ENCODE measurements at regions not wholly inside any gene's neighbourhood (a gene's known extent, or its start where the extent isn't known, plus 50 kb on each side); places are given as distances from the start of the nearest gene placed in this dataset.

DNA sequence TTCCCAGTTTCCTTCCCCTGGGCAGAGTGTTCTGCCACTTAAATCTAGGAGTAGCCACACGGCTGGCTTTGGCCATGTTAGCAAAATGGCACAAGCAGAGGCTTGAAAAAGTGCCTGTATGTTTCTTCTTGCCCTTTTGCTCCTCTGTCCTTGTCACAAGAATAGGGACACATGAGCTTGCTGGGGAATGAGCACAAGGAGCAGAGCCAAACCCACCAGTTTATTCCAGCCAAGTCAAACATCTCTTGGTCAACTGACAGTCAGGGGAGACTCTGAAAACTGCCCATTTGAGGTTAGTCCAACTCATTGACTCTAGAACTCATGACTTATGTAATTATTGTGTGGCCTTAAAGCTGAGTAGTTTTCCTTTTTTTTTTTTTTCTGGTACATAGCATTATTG is 739.7 kb upstream of the FZD8 start:
- no peaks in the 10 kb centered on the region for H3K9me3 ChIP-seq (ENCODE audit: control insufficient read depth, insufficient read depth, low read length)
- H3K27me3 Mint-ChIP-seq (ENCODE audit: low read depth in 2 of 2): no peaks in the 10 kb centered on the region
- 0% methylated on average over 1 of the region's 1 CpG for WGBS (ENCODE audit: insufficient coverage)
- no peaks in the 10 kb centered on the region for H3K36me3 Mint-ChIP-seq
- DNase-seq (no peak), ATAC-seq (no peak)
- H3K27me3 ChIP-seq (ENCODE audit: control insufficient read depth, insufficient read depth, low read length): no peaks in the 10 kb centered on the region
- peaks cover 0 to 12% of the 10 kb centered on the region in 2 donors for H3K4me1 Mint-ChIP-seq
- intact Hi-C loops (cut with micrococcal nuclease): no loop called here
- no peak overlapping the region for H3K27ac Mint-ChIP-seq
- H3K36me3 ChIP-seq (ENCODE audit: control insufficient read depth, insufficient read depth, low read length): no peaks in the 10 kb centered on the region
- H3K4me3 Mint-ChIP-seq: no peak overlapping the region
- no peak overlapping the region for H3K27ac ChIP-seq (ENCODE audit: low read length)
- TF ChIP-seq, protein P1, sequence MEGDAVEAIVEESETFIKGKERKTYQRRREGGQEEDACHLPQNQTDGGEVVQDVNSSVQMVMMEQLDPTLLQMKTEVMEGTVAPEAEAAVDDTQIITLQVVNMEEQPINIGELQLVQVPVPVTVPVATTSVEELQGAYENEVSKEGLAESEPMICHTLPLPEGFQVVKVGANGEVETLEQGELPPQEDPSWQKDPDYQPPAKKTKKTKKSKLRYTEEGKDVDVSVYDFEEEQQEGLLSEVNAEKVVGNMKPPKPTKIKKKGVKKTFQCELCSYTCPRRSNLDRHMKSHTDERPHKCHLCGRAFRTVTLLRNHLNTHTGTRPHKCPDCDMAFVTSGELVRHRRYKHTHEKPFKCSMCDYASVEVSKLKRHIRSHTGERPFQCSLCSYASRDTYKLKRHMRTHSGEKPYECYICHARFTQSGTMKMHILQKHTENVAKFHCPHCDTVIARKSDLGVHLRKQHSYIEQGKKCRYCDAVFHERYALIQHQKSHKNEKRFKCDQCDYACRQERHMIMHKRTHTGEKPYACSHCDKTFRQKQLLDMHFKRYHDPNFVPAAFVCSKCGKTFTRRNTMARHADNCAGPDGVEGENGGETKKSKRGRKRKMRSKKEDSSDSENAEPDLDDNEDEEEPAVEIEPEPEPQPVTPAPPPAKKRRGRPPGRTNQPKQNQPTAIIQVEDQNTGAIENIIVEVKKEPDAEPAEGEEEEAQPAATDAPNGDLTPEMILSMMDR (IDR thresholded peaks at IDR 0.05): no peak
- H3K9me3 Mint-ChIP-seq: peaks cover 10 to 13% of the 10 kb centered on the region in 2 donors
- H3K4me3 ChIP-seq (ENCODE audit: low read length): no peak overlapping the region
- H3K4me1 ChIP-seq (ENCODE audit: control insufficient read depth, insufficient read depth, low read length): peaks cover 7% of the 10 kb centered on the region

- Histone ChIP-seq H3K4me3 (ENCODE audit: low read length) (no peak overlapping the region), H3K27ac (ENCODE audit: low read length) (no peak overlapping the region), H3K4me1 (ENCODE audit: control insufficient read depth, insufficient read depth, low read length) (peaks cover 7% of the 10 kb centered on the region), H3K9me3 (ENCODE audit: control insufficient read depth, insufficient read depth, low read length) (no peaks in the 10 kb centered on the region), H3K27me3 (ENCODE audit: control insufficient read depth, insufficient read depth, low read length) (no peaks in the 10 kb centered on the region), H3K36me3 (ENCODE audit: control insufficient read depth, insufficient read depth, low read length) (no peaks in the 10 kb centered on the region)
- H3K4me1 Mint-ChIP-seq: peaks cover 0 to 12% of the 10 kb centered on the region in 2 donors
- no peaks in the 10 kb centered on the region for H3K27me3 Mint-ChIP-seq (ENCODE audit: low read depth in 2 of 2)
- no peak for DNase-seq
- WGBS (ENCODE audit: insufficient coverage): 64% methylated on average over 2 of the region's 2 CpGs
- peaks cover 10 to 13% of the 10 kb centered on the region in 2 donors for H3K9me3 Mint-ChIP-seq
- intact Hi-C loops (cut with micrococcal nuclease): no loop called here
- TF ChIP-seq, protein P1 (IDR thresholded peaks at IDR 0.05): no peak
- no peak overlapping the region for H3K27ac Mint-ChIP-seq
- H3K36me3 Mint-ChIP-seq: no peaks in the 10 kb centered on the region
- no peak for ATAC-seq
- H3K4me3 Mint-ChIP-seq: no peak overlapping the region
These were observed 738.4 kb upstream of the FZD8 start for GRCh38 chr10:36380538-36380937.

DNA sequence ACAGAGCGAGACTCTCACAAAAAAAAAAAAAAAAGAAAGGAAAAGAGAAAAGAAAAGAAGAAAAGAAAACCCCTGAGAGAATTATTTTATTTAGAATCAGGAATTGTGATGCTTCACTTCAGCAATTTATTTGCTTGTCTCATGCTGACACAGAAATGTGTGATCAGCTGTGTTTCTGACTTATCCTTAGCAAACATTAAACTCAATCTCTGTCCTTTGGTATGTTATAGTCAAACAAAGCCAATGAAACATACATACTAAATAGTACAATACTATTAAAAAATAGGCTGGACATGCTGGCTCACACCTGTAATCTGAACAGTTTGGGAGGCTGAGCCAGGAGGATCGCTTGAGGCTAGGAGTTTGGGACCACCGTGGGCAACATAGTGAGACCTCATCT is 733.0 kb upstream of the FZD8 start:
- H3K4me1 Mint-ChIP-seq: no peaks in the 10 kb centered on the region
- Histone ChIP-seq H3K36me3 (ENCODE audit: control insufficient read depth, insufficient read depth, low read length) (no peaks in the 10 kb centered on the region), H3K4me1 (ENCODE audit: control insufficient read depth, insufficient read depth, low read length) (no peaks in the 10 kb centered on the region), H3K9me3 (ENCODE audit: control insufficient read depth, insufficient read depth, low read length) (peaks cover 3% of the 10 kb centered on the region), H3K4me3 (ENCODE audit: low read length) (no peak overlapping the region), H3K27ac (ENCODE audit: low read length) (no peak overlapping the region), H3K27me3 (ENCODE audit: control insufficient read depth, insufficient read depth, low read length) (no peaks in the 10 kb centered on the region)
- H3K27ac Mint-ChIP-seq: no peak overlapping the region
- intact Hi-C loops (cut with micrococcal nuclease): no loop called here
- H3K36me3 Mint-ChIP-seq: no peaks in the 10 kb centered on the region
- DNase-seq (no peak), ATAC-seq (no peak)
- TF ChIP-seq, protein P1 (IDR thresholded peaks at IDR 0.05): no peak
- H3K9me3 Mint-ChIP-seq: peaks cover 10 to 11% of the 10 kb centered on the region in 2 donors
- whole genome bisulfite sequencing (ENCODE audit: insufficient coverage): 91% methylated on average over 3 of the region's 3 CpGs
- no peaks in the 10 kb centered on the region for H3K27me3 Mint-ChIP-seq (ENCODE audit: low read depth in 2 of 2)
- H3K4me3 Mint-ChIP-seq: no peak overlapping the region

DNA sequence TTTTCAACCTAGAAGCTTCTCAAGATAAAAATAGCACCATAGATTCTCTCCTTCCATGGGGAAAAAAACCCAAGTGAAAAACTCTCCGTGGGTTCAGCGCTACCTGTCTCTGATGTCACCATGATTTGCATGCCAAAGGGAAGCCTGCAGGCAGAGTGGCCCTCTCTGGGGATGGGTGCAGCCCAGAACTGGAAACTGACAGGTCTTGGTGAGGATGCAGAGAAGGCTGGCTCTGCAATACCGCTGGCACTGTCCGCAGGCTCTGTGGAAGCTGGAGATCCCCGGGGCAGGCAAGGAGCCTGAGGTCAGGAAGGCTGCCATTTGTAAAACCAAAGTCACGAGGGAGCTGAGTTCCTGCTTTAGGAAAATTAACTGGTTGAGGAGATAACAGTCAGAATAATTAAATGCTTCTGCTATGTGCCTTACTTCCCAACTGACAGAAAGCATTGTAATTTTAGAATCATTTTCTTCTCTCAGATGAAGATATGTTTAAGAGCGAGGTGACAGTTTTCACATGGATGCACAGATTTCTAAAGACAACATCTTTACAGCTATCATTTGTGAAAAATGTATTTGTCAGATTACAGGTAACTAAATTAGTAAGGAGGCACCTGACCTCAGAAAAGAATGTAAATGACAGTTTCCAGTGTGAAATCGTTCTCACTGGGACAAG is 731.5 kb upstream of the FZD8 start:
- peaks cover 8 to 9% of the 10 kb centered on the region in 2 donors for H3K9me3 Mint-ChIP-seq
- WGBS (ENCODE audit: insufficient coverage): 81% methylated on average over 7 of the region's 8 CpGs
- H3K36me3 ChIP-seq (ENCODE audit: control insufficient read depth, insufficient read depth, low read length): no peaks in the 10 kb centered on the region
- no peak for DNase-seq
- TF ChIP-seq, protein P1 (IDR thresholded peaks at IDR 0.05): no peak
- H3K4me3 Mint-ChIP-seq: no peak overlapping the region
- no peaks in the 10 kb centered on the region for H3K4me1 Mint-ChIP-seq
- intact Hi-C loops (cut with micrococcal nuclease): no loop called here
- H3K27ac ChIP-seq (ENCODE audit: low read length): no peak overlapping the region
- H3K36me3 Mint-ChIP-seq: no peaks in the 10 kb centered on the region
- no peaks in the 10 kb centered on the region for H3K4me1 ChIP-seq (ENCODE audit: control insufficient read depth, insufficient read depth, low read length)
- peaks cover 3% of the 10 kb centered on the region for H3K9me3 ChIP-seq (ENCODE audit: control insufficient read depth, insufficient read depth, low read length)
- no peak overlapping the region for H3K27ac Mint-ChIP-seq
- no peaks in the 10 kb centered on the region for H3K27me3 Mint-ChIP-seq (ENCODE audit: low read depth in 2 of 2)
- no peaks in the 10 kb centered on the region for H3K27me3 ChIP-seq (ENCODE audit: control insufficient read depth, insufficient read depth, low read length)
- ATAC-seq: no peak
- no peak overlapping the region for H3K4me3 ChIP-seq (ENCODE audit: low read length)

Measured in natural killer cell (primary cell).